ENCODE measurements at regions not wholly inside any gene's neighbourhood (a gene's known extent, or its start where the extent isn't known, plus 50 kb on each side); places are given as distances from the start of the nearest gene placed in this dataset.

GRCh38 chr6:11953641-11954040 lies 58.5 kb upstream of the HIVEP1 start:
- no peaks in the 10 kb centered on the region for H3K36me3 ChIP-seq
- no peaks in the 10 kb centered on the region for H3K27me3 ChIP-seq (replicated peaks in 1 of 7)
- no peak for DNase-seq
- intact Hi-C loops (cut with DNase I; ENCODE audit: low total_unique reads) = no loop called here
- peaks cover 0 to 6% (median 2%) of the 10 kb centered on the region in 8 donors for H3K9me3 ChIP-seq
- TF ChIP-seq, protein P1, sequence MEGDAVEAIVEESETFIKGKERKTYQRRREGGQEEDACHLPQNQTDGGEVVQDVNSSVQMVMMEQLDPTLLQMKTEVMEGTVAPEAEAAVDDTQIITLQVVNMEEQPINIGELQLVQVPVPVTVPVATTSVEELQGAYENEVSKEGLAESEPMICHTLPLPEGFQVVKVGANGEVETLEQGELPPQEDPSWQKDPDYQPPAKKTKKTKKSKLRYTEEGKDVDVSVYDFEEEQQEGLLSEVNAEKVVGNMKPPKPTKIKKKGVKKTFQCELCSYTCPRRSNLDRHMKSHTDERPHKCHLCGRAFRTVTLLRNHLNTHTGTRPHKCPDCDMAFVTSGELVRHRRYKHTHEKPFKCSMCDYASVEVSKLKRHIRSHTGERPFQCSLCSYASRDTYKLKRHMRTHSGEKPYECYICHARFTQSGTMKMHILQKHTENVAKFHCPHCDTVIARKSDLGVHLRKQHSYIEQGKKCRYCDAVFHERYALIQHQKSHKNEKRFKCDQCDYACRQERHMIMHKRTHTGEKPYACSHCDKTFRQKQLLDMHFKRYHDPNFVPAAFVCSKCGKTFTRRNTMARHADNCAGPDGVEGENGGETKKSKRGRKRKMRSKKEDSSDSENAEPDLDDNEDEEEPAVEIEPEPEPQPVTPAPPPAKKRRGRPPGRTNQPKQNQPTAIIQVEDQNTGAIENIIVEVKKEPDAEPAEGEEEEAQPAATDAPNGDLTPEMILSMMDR (IDR thresholded peaks at IDR 0.05 in 8 of 11, conservative IDR thresholded peaks at IDR 0.05 in 3 of 11) = no peak
- TF ChIP-seq POLR2A (IDR thresholded peaks at IDR 0.05) = no peak
- TF ChIP-seq POLR2AphosphoS5 (IDR thresholded peaks at IDR 0.05) = no peak
- WGBS, 5 donors = 66 to 82% (median 69%) methylated on average over 2 of the region's 2 CpGs
- no peak overlapping the region for H3K4me3 ChIP-seq
- no peak overlapping the region for H3K27ac ChIP-seq
- no peaks in the 10 kb centered on the region for H3K4me1 ChIP-seq

- intact Hi-C loops (cut with DNase I; ENCODE audit: low total_unique reads) = no loop called here
Measured at GRCh38 chr6:11952316-11952715, 59.8 kb upstream of the HIVEP1 start.

DNA sequence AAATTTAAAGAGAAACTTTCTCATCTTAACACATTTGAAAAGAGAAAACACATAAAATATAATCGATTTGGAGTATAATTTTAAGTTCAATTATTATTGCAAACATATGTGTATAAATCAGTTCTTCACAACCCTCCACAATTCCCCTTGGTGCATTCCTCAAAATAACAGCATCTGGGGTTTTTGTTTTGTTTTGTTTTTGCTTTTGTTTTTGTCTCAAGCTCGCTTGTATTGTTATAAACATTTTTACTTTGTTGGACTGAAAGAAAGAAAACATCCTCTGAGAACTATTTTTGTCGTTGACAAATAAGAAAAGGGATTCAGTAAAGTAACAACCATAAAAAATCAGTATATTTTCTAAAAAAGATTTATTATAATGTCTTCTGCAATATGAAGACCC lies 60.2 kb upstream of the HIVEP1 start:
- Histone ChIP-seq H3K4me3 (no peak overlapping the region), H3K36me3 (no peaks in the 10 kb centered on the region), H3K27me3 (replicated peaks in 1 of 7) (no peaks in the 10 kb centered on the region), H3K9me3 (peaks cover 0 to 4% (median 2%) of the 10 kb centered on the region in 8 donors), H3K27ac (no peak overlapping the region), H3K4me1 (no peaks in the 10 kb centered on the region)
- no peak for DNase-seq
- no peak for TF ChIP-seq POLR2A (IDR thresholded peaks at IDR 0.05)
- TF ChIP-seq, protein P1 (IDR thresholded peaks at IDR 0.05 in 8 of 11, conservative IDR thresholded peaks at IDR 0.05 in 3 of 11) = no peak
- TF ChIP-seq POLR2AphosphoS5 (IDR thresholded peaks at IDR 0.05) = no peak
- 78 to 87% (median 84%) methylated on average over 3 of the region's 3 CpGs for WGBS, 5 donors
- intact Hi-C loops (cut with DNase I; ENCODE audit: low total_unique reads) = no loop called here

More at GRCh38 chr6:11952316-11952715, 59.8 kb upstream of the HIVEP1 start:
- Histone ChIP-seq H3K4me3 (no peak overlapping the region), H3K4me1 (no peaks in the 10 kb centered on the region), H3K36me3 (no peaks in the 10 kb centered on the region), H3K9me3 (peaks cover 0 to 6% (median 2%) of the 10 kb centered on the region in 8 donors), H3K27ac (no peak overlapping the region), H3K27me3 (replicated peaks in 1 of 7) (no peaks in the 10 kb centered on the region)
- no peak for TF ChIP-seq POLR2A (IDR thresholded peaks at IDR 0.05)
- WGBS, 5 donors = 86 to 93% (median 91%) methylated on average over 2 of the region's 2 CpGs
- DNase-seq = no peak

GRCh38 chr6:11950109-11950508 lies 62.0 kb upstream of the HIVEP1 start:
- TF ChIP-seq, protein P1 (IDR thresholded peaks at IDR 0.05 in 8 of 11, conservative IDR thresholded peaks at IDR 0.05 in 3 of 11) = no peak
- TF ChIP-seq POLR2A (IDR thresholded peaks at IDR 0.05) (no peak), POLR2AphosphoS5 (IDR thresholded peaks at IDR 0.05) (no peak)
- intact Hi-C loops (cut with DNase I; ENCODE audit: low total_unique reads) = no loop called here
- Histone ChIP-seq H3K36me3 (no peaks in the 10 kb centered on the region), H3K9me3 (no peaks in the 10 kb centered on the region), H3K4me1 (no peaks in the 10 kb centered on the region), H3K4me3 (no peak overlapping the region), H3K27me3 (replicated peaks in 1 of 7) (no peaks in the 10 kb centered on the region), H3K27ac (no peak overlapping the region)
- WGBS, 5 donors = 82 to 94% (median 91%) methylated on average over 2 of the region's 2 CpGs
- DNase-seq = no peak

GRCh38 chr6:11947575-11947974 lies 64.5 kb upstream of the HIVEP1 start:
- no peaks in the 10 kb centered on the region for H3K9me3 ChIP-seq
- H3K27me3 ChIP-seq (replicated peaks in 1 of 7) = no peaks in the 10 kb centered on the region
- no peaks in the 10 kb centered on the region for H3K36me3 ChIP-seq
- 36 to 90% (median 83%) methylated on average over 2 of the region's 2 CpGs for WGBS, 5 donors
- intact Hi-C loops (cut with DNase I; ENCODE audit: low total_unique reads) = no loop called here
- no peaks in the 10 kb centered on the region for H3K4me1 ChIP-seq
- no peak for DNase-seq
- TF ChIP-seq POLR2AphosphoS5 (IDR thresholded peaks at IDR 0.05) = no peak
- TF ChIP-seq, protein P1 (IDR thresholded peaks at IDR 0.05 in 8 of 11, conservative IDR thresholded peaks at IDR 0.05 in 3 of 11) = no peak
- H3K27ac ChIP-seq = no peak overlapping the region
- H3K4me3 ChIP-seq = no peak overlapping the region

Data from spleen (tissue), 11 donors.